ENCODE measurements at regions not wholly inside any gene's neighbourhood (a gene's known extent, or its start where the extent isn't known, plus 50 kb on each side); places are given as distances from the start of the nearest gene placed in this dataset.

GRCh38 chr3:55413236-55413635, 73.9 kb downstream of the WNT5A start:
- H3K36me3 Mint-ChIP-seq (ENCODE audit: insufficient read depth), result no peaks in the 10 kb centered on the region
- peaks cover 9% of the 10 kb centered on the region for H3K27me3 Mint-ChIP-seq
- no peak overlapping the region for H3K27ac Mint-ChIP-seq
- peaks cover 7% of the 10 kb centered on the region for H3K4me1 Mint-ChIP-seq (ENCODE audit: low read depth)
- H3K4me3 Mint-ChIP-seq (ENCODE audit: low read depth), result no peak overlapping the region
- TF ChIP-seq, protein P1, sequence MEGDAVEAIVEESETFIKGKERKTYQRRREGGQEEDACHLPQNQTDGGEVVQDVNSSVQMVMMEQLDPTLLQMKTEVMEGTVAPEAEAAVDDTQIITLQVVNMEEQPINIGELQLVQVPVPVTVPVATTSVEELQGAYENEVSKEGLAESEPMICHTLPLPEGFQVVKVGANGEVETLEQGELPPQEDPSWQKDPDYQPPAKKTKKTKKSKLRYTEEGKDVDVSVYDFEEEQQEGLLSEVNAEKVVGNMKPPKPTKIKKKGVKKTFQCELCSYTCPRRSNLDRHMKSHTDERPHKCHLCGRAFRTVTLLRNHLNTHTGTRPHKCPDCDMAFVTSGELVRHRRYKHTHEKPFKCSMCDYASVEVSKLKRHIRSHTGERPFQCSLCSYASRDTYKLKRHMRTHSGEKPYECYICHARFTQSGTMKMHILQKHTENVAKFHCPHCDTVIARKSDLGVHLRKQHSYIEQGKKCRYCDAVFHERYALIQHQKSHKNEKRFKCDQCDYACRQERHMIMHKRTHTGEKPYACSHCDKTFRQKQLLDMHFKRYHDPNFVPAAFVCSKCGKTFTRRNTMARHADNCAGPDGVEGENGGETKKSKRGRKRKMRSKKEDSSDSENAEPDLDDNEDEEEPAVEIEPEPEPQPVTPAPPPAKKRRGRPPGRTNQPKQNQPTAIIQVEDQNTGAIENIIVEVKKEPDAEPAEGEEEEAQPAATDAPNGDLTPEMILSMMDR (IDR thresholded peaks at IDR 0.05; ENCODE audit: unreplicated experiment), result no peak
- peaks cover 5% of the 10 kb centered on the region for H3K9me3 Mint-ChIP-seq (ENCODE audit: low read depth)
- DNase-seq (ENCODE audit: low spot score, unreplicated experiment), result no peak

- Mint-ChIP-seq H3K27me3 (peaks cover 11% of the 10 kb centered on the region), H3K36me3 (ENCODE audit: insufficient read depth) (no peaks in the 10 kb centered on the region), H3K4me1 (ENCODE audit: low read depth) (peaks cover 7% of the 10 kb centered on the region), H3K9me3 (ENCODE audit: low read depth) (no peaks in the 10 kb centered on the region), H3K4me3 (ENCODE audit: low read depth) (no peak overlapping the region), H3K27ac (no peak overlapping the region)
- TF ChIP-seq, protein P1 (IDR thresholded peaks at IDR 0.05; ENCODE audit: unreplicated experiment), result no peak
- no peak for DNase-seq (ENCODE audit: low spot score, unreplicated experiment)
Observed at GRCh38 chr3:55412545-55412944, 74.6 kb downstream of the WNT5A start.

- Mint-ChIP-seq H3K36me3 (ENCODE audit: insufficient read depth) (no peaks in the 10 kb centered on the region), H3K9me3 (ENCODE audit: low read depth) (peaks cover 2% of the 10 kb centered on the region), H3K4me3 (ENCODE audit: low read depth) (no peak overlapping the region), H3K27me3 (peaks cover 11% of the 10 kb centered on the region), H3K4me1 (ENCODE audit: low read depth) (peaks cover 7% of the 10 kb centered on the region), H3K27ac (no peak overlapping the region)
- DNase-seq (ENCODE audit: low spot score, unreplicated experiment), result no peak
- TF ChIP-seq, protein P1 (IDR thresholded peaks at IDR 0.05; ENCODE audit: unreplicated experiment), result no peak
Observed at GRCh38 chr3:55409806-55410205, 77.3 kb downstream of the WNT5A start.

DNA sequence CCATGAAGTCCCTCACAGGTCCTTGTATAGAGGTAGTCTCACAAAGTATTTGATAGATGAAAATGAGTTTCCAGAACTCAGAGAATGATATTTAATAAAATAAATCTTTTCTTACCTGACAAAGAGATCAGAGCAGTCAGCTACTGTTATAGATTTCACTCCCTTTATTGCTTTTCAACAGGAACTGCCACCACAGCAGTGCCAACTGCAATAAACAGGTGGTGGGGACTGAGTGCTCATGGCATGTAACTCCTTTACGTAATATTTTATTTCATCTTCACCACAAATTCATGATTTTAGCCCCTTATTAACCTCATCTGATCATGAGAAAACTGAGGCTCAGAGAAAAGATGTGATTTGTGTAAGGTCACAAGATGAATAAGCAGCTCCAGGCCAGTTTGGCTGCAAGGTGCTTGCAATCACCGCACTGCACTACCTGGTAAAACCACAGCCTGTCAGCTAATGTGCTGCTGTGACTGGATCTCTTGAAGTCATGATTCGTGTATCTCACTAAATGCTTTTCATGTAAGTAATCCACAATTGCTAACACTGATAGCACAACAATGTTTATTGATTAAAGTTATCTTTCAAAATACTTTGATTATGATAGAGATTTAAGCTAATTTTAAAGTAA, 78.8 kb downstream of the WNT5A start:
- Mint-ChIP-seq H3K4me1 (ENCODE audit: low read depth) (peaks cover 11% of the 10 kb centered on the region), H3K27me3 (peaks cover 12% of the 10 kb centered on the region), H3K9me3 (ENCODE audit: low read depth) (peaks cover 2% of the 10 kb centered on the region), H3K4me3 (ENCODE audit: low read depth) (no peak overlapping the region), H3K27ac (no peak overlapping the region), H3K36me3 (ENCODE audit: insufficient read depth) (no peaks in the 10 kb centered on the region)
- TF ChIP-seq, protein P1 (IDR thresholded peaks at IDR 0.05; ENCODE audit: unreplicated experiment), result no peak
- no peak for DNase-seq (ENCODE audit: low spot score, unreplicated experiment)

GRCh38 chr3:55407426-55407820, 79.7 kb downstream of the WNT5A start:
- Mint-ChIP-seq H3K9me3 (ENCODE audit: low read depth) (peaks cover 2% of the 10 kb centered on the region), H3K4me3 (ENCODE audit: low read depth) (no peak overlapping the region), H3K36me3 (ENCODE audit: insufficient read depth) (no peaks in the 10 kb centered on the region), H3K27ac (no peak overlapping the region), H3K27me3 (peaks cover 12% of the 10 kb centered on the region), H3K4me1 (ENCODE audit: low read depth) (peaks cover 12% of the 10 kb centered on the region)
- no peak for DNase-seq (ENCODE audit: low spot score, unreplicated experiment)
- TF ChIP-seq, protein P1 (IDR thresholded peaks at IDR 0.05; ENCODE audit: unreplicated experiment), result no peak
